NCI-H460 (cell line): ENCODE measurements at regions not wholly inside any gene's neighbourhood (a gene's known extent, or its start where the extent isn't known, plus 50 kb on each side); places are given as distances from the start of the nearest gene placed in this dataset.
"Not testable (repeated sequence)": the region's sequence is repeated elsewhere in the genome, so short reads cannot be mapped to it uniquely, and the experiment has no call there.

Experiments used
- DNase-seq: peaks from one replicate; pipeline ENCODE4 v3.0.0-alpha.2; 2016; ENCODE audit warnings: low read depth; ENCODE audit errors: extremely low read depth

- DNase-seq: no peak
Measured at GRCh38 chr7:109391240-109391639, 821.6 kb downstream of the DNAJB9 start.

- no peak for DNase-seq
Measured at GRCh38 chr7:109402107-109402506, 832.4 kb downstream of the DNAJB9 start.

- no peak for DNase-seq
Measured at GRCh38 chr7:109407756-109408155, 838.1 kb downstream of the DNAJB9 start.

GRCh38 chr7:109437957-109438356, 868.3 kb downstream of the DNAJB9 start:
- DNase-seq: no peak

GRCh38 chr7:109449760-109450159, 880.1 kb downstream of the DNAJB9 start:
- DNase-seq: no peak

- DNase-seq: no peak
Measured at GRCh38 chr7:109456116-109456515, 886.4 kb downstream of the DNAJB9 start.

- DNase-seq: no peak
Measured at GRCh38 chr7:109460296-109460695, 890.6 kb downstream of the DNAJB9 start.

- no peak for DNase-seq
Measured at GRCh38 chr7:109462171-109462570, 892.5 kb downstream of the DNAJB9 start.

- DNase-seq: not testable (repeated sequence)
Measured at GRCh38 chr7:109467729-109468128, 898.1 kb downstream of the DNAJB9 start.

- DNase-seq: no peak
Measured at GRCh38 chr7:109473172-109473571, 903.5 kb downstream of the DNAJB9 start.

GRCh38 chr7:109476409-109476808, 906.7 kb downstream of the DNAJB9 start:
- no peak for DNase-seq

GRCh38 chr7:109479388-109479787, 909.7 kb downstream of the DNAJB9 start:
- DNase-seq: peak; percentile 7

GRCh38 chr7:109490607-109491006, 920.9 kb downstream of the DNAJB9 start:
- not testable (repeated sequence) for DNase-seq

- no peak for DNase-seq
Measured at GRCh38 chr7:109497053-109497452, 927.4 kb downstream of the DNAJB9 start.

- DNase-seq: no peak
Measured at GRCh38 chr7:109498131-109498530, 928.5 kb downstream of the DNAJB9 start.

GRCh38 chr7:109503421-109503820, 933.7 kb downstream of the DNAJB9 start:
- no peak for DNase-seq

GRCh38 chr7:109522585-109522984, 952.9 kb downstream of the DNAJB9 start:
- DNase-seq: no peak

GRCh38 chr7:109527833-109528232, 958.2 kb downstream of the DNAJB9 start:
- DNase-seq: no peak

- no peak for DNase-seq
Measured at GRCh38 chr7:109529712-109530111, 960.0 kb downstream of the DNAJB9 start.

- DNase-seq: no peak
Measured at GRCh38 chr7:109532262-109532992, 962.8 kb downstream of the DNAJB9 start.

GRCh38 chr7:109545686-109546085, 976.0 kb downstream of the DNAJB9 start:
- DNase-seq: no peak

GRCh38 chr7:109549471-109550193, 980.0 kb downstream of the DNAJB9 start:
- no peak for DNase-seq
